Neural progenitor cell (in vitro differentiated cells): ENCODE measurements at regions not wholly inside any gene's neighbourhood (a gene's known extent, or its start where the extent isn't known, plus 50 kb on each side); places are given as distances from the start of the nearest gene placed in this dataset.

Experiments used
- DNase-seq: peaks from one replicate; pipeline ENCODE4 v3.0.0-alpha.2; 2016; ENCODE audit warnings: low spot score
- H2AFZ ChIP-seq: fragments of 200-600 bp; sonication (generic); replicated peaks from 2 replicates; pipeline ENCODE4 v1.6.1; 2016; ENCODE audit warnings: antibody characterized with exemption
- H3F3A ChIP-seq: fragments of 200-600 bp; sonication (generic); 2 replicates; pipeline ENCODE4 v1.6.1; 2016; ENCODE audit warnings: antibody characterized with exemption, low read depth
- H3K27ac ChIP-seq: fragments of 200-600 bp; sonication (generic); 2 replicates; pipeline ENCODE4 v1.5.1; 2016; ENCODE audit warnings: mild to moderate bottlenecking
- H3K27me3 ChIP-seq: fragments of 200-600 bp; sonication (generic); 2 replicates; pipeline ENCODE4 v1.6.1; 2016; ENCODE audit warnings: mild to moderate bottlenecking, moderate library complexity
- H3K36me3 ChIP-seq: fragments of 200-600 bp; sonication (generic); 2 replicates; pipeline ENCODE4 v1.5.1; 2016
- H3K4me1 ChIP-seq: fragments of 200-600 bp; sonication (generic); 2 replicates; pipeline ENCODE4 v1.6.1; 2016; ENCODE audit warnings: mixed run types
- H3K4me2 ChIP-seq: fragments of 200-600 bp; sonication (generic); 2 replicates; pipeline ENCODE4 v1.6.1; 2016
- H3K4me3 ChIP-seq: fragments of 200-600 bp; sonication (generic); 2 replicates; pipeline ENCODE4 v1.5.1; 2016
- H3K79me2 ChIP-seq: fragments of 200-600 bp; sonication (generic); 2 replicates; pipeline ENCODE4 v1.6.1; 2016; ENCODE audit warnings: low read depth
- H3K9ac ChIP-seq: fragments of 200-600 bp; sonication (generic); 2 replicates; pipeline ENCODE4 v1.6.1; 2016
- H3K9me3 ChIP-seq: fragments of 200-600 bp; sonication (generic); 2 replicates; pipeline ENCODE4 v1.5.1; 2016; ENCODE audit warnings: low read depth
- H4K20me1 ChIP-seq: fragments of 200-600 bp; sonication (generic); 2 replicates; pipeline ENCODE4 v1.6.1; 2016; ENCODE audit warnings: low read depth
- H3K27ac Mint-ChIP-seq: 3 replicates; pipeline ENCODE4 v1.8.0; 2021; ENCODE audit warnings: mixed read lengths
- H3K27me3 Mint-ChIP-seq: 2 replicates; pipeline ENCODE4 v1.8.0; 2022; ENCODE audit warnings: low read depth, mild to moderate bottlenecking, inconsistent platforms, moderate library complexity, mixed read lengths; ENCODE audit not compliant: insufficient read depth
- H3K36me3 Mint-ChIP-seq: 3 replicates; pipeline ENCODE4 v1.8.0; 2021; ENCODE audit warnings: mixed read lengths
- H3K4me1 Mint-ChIP-seq: 3 replicates; pipeline ENCODE4 v1.8.0; 2021; ENCODE audit warnings: mixed read lengths
- H3K4me3 Mint-ChIP-seq: 3 replicates; pipeline ENCODE4 v1.8.0; 2021; ENCODE audit warnings: mild to moderate bottlenecking, moderate library complexity, mixed read lengths
- H3K9me3 Mint-ChIP-seq: 3 replicates; pipeline ENCODE4 v1.8.0; 2020; ENCODE audit warnings: mixed read lengths
- EZH2 ChIP-seq: fragments of 200-600 bp; sonication (generic); IDR thresholded peaks from 2 replicates; pipeline ENCODE4 v1.6.1; 2017; ENCODE audit warnings: antibody characterized with exemption, mild to moderate bottlenecking, moderate library complexity
- EZH2phosphoT487 ChIP-seq: fragments of 200-600 bp; sonication (generic); IDR thresholded peaks from 2 replicates; pipeline ENCODE4 v1.6.1; 2017; ENCODE audit warnings: antibody characterized with exemption
- TF ChIP-seq, protein P1 (sequence below): fragments of 200-600 bp; sonication (generic); IDR thresholded peaks from 2 replicates; pipeline ENCODE4 v1.5.1; 2017; ENCODE audit warnings: antibody characterized with exemption, mild to moderate bottlenecking

GRCh38 chr19:30131722-30132291 is 189.8 kb downstream of the URI1 start:
- peak overlapping the region; percentile 79 for H2AFZ ChIP-seq
- H3K27me3 Mint-ChIP-seq = peaks cover 4% of the 10 kb centered on the region
- H3K27ac Mint-ChIP-seq = peak overlapping the region; percentile 97
- H3K36me3 ChIP-seq = no peaks in the 10 kb centered on the region
- H3K36me3 Mint-ChIP-seq = no peaks in the 10 kb centered on the region
- peaks cover 43% of the 10 kb centered on the region for H3K4me1 Mint-ChIP-seq
- H3K4me3 ChIP-seq = no peak overlapping the region
- H3F3A ChIP-seq = peaks cover 15% of the 10 kb centered on the region
- no peaks in the 10 kb centered on the region for H3K27me3 ChIP-seq
- H3K27ac ChIP-seq = no peak overlapping the region
- no peak overlapping the region for H3K4me3 Mint-ChIP-seq
- H3K4me1 ChIP-seq = peaks cover 20% of the 10 kb centered on the region
- no peaks in the 10 kb centered on the region for H3K79me2 ChIP-seq
- H3K9me3 Mint-ChIP-seq = no peaks in the 10 kb centered on the region
- no peak for TF ChIP-seq EZH2phosphoT487
- TF ChIP-seq EZH2 = no peak
- TF ChIP-seq, protein P1, sequence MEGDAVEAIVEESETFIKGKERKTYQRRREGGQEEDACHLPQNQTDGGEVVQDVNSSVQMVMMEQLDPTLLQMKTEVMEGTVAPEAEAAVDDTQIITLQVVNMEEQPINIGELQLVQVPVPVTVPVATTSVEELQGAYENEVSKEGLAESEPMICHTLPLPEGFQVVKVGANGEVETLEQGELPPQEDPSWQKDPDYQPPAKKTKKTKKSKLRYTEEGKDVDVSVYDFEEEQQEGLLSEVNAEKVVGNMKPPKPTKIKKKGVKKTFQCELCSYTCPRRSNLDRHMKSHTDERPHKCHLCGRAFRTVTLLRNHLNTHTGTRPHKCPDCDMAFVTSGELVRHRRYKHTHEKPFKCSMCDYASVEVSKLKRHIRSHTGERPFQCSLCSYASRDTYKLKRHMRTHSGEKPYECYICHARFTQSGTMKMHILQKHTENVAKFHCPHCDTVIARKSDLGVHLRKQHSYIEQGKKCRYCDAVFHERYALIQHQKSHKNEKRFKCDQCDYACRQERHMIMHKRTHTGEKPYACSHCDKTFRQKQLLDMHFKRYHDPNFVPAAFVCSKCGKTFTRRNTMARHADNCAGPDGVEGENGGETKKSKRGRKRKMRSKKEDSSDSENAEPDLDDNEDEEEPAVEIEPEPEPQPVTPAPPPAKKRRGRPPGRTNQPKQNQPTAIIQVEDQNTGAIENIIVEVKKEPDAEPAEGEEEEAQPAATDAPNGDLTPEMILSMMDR = no peak
- peak overlapping the region; percentile 45 for H3K4me2 ChIP-seq
- no peaks in the 10 kb centered on the region for H3K9me3 ChIP-seq
- no peak overlapping the region for H3K9ac ChIP-seq
- no peak for DNase-seq
- no peaks in the 10 kb centered on the region for H4K20me1 ChIP-seq

DNA sequence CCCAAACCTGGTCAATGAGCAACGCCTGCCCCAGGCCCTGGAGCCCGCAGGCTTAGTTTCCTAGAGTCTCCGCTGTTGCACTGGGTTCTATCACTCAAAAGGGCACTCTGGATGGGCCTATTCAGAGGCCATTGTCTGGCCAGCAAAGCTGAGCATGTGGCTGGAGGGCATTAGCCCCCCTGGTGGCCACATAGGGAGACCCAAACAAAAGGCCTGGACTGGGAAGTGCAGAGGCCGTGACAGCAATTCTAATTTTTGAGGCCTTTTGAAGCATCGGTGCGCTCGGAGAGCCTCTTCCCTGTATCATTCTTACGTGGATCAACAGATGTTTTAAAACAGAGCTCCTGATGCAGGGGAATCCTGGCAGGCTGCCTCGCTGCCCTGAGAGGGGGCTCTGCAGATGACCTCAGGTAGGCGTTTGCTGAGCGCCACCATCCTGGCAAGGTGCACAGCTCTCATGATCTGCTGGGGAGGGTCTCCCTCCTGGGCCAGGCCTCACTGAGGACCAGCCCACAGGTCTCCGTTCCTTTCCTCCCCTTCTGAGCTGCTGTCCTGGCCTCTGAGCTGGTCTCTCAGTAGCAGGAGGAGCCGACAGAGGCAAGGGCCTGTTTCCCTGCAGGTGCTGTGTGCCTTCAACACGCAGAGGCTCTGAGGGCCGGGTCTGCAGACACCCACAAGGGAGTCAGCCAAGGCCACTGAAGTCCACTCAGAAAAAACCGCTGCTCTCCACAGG is 190.5 kb downstream of the URI1 start:
- Mint-ChIP-seq H3K36me3 (no peaks in the 10 kb centered on the region), H3K27me3 (peaks cover 6% of the 10 kb centered on the region), H3K4me3 (no peak overlapping the region), H3K4me1 (peaks cover 44% of the 10 kb centered on the region), H3K27ac (peak overlapping the region; percentile 97), H3K9me3 (no peaks in the 10 kb centered on the region)
- no peaks in the 10 kb centered on the region for H3K27me3 ChIP-seq
- H3K79me2 ChIP-seq = no peaks in the 10 kb centered on the region
- no peak overlapping the region for H3K9ac ChIP-seq
- H3F3A ChIP-seq = peaks cover 15% of the 10 kb centered on the region
- peak; percentile 84 for DNase-seq
- H3K4me1 ChIP-seq = peaks cover 20% of the 10 kb centered on the region
- TF ChIP-seq, protein P1 = peak; percentile 50
- TF ChIP-seq EZH2 (no peak), EZH2phosphoT487 (no peak)
- H3K4me3 ChIP-seq = no peak overlapping the region
- H4K20me1 ChIP-seq = no peaks in the 10 kb centered on the region
- peak overlapping the region; percentile 45 for H3K4me2 ChIP-seq
- H2AFZ ChIP-seq = peak overlapping the region; percentile 79
- H3K36me3 ChIP-seq = no peaks in the 10 kb centered on the region
- peak overlapping the region; percentile 53 for H3K27ac ChIP-seq
- H3K9me3 ChIP-seq = no peaks in the 10 kb centered on the region

DNA sequence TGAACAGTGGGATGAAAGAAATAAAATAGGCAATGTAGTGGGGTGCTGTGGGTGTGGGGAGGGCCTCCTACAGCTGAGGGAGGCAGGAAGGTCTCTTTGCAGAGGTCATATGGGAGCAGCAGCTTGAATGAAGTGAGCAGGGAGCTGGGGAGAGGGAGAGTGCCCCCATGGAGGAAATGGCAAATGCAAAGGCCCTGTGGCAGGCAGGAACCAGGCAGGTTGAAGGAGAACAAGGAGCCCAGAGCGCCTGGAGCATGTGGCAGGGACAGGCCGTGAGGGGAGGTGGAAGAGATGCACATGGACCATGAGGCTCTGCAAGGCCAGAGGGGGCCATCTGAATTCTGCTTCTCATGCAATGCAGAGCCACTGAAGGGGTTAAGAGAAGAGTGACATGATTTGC is 191.8 kb downstream of the URI1 start:
- no peak overlapping the region for H3K4me2 ChIP-seq
- no peak overlapping the region for H2AFZ ChIP-seq
- Mint-ChIP-seq H3K4me3 (no peak overlapping the region), H3K4me1 (peaks cover 37% of the 10 kb centered on the region), H3K36me3 (no peaks in the 10 kb centered on the region), H3K27ac (peak overlapping the region; percentile 73), H3K27me3 (peaks cover 7% of the 10 kb centered on the region), H3K9me3 (no peaks in the 10 kb centered on the region)
- TF ChIP-seq, protein P1 = no peak
- TF ChIP-seq EZH2phosphoT487 (no peak), EZH2 (no peak)
- DNase-seq = no peak
- peaks cover 15% of the 10 kb centered on the region for H3F3A ChIP-seq
- no peak overlapping the region for H3K9ac ChIP-seq
- no peaks in the 10 kb centered on the region for H3K79me2 ChIP-seq
- no peaks in the 10 kb centered on the region for H4K20me1 ChIP-seq
- H3K27ac ChIP-seq = no peak overlapping the region
- no peaks in the 10 kb centered on the region for H3K27me3 ChIP-seq
- H3K9me3 ChIP-seq = no peaks in the 10 kb centered on the region
- peaks cover 14% of the 10 kb centered on the region for H3K4me1 ChIP-seq
- no peak overlapping the region for H3K4me3 ChIP-seq
- H3K36me3 ChIP-seq = no peaks in the 10 kb centered on the region
